T-helper 22 cell (primary cell): ENCODE measurements at regions not wholly inside any gene's neighbourhood (a gene's known extent, or its start where the extent isn't known, plus 50 kb on each side); places are given as distances from the start of the nearest gene placed in this dataset.
"Not testable (repeated sequence)": the region's sequence is repeated elsewhere in the genome, so short reads cannot be mapped to it uniquely, and the experiment has no call there.

Experiments used
- DNase-seq: peaks from one replicate; pipeline ENCODE4 v3.0.0-alpha.2; 2020; ENCODE audit warnings: low read depth

DNA sequence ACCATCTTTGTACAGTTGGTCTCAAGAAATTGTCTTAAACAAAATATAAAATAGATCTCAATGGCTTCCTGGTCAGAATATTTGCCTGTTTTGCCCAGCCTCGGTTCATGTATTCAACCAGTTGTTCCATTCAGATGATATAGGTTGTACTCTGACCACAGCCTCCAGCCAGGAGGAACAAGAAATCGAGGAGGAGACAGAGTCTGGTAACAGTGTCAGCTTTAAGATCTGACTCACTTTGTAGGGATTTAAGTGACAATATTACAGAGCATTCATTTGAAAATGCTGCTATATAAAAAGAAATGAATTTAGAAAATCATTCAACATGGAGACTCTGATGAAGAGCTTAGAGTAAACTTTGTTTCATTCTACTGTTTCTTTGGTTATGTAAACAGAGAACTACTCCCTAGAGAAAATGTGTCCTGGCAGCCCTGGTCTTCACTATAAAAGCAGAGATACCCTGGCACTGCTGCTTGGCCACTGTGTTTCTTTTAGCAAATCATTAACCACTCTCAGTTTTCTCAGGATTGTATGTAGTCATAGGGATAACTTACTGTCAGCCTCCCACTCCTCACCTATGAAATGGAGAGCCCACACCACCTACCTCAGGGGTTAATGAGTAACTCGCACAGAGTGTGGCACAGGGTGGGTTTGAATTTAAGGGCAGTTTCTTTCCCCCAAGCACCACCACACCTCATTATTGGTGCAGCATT lies 53.5 kb downstream of the PAGE2 start:
- DNase-seq, result no peak

DNA sequence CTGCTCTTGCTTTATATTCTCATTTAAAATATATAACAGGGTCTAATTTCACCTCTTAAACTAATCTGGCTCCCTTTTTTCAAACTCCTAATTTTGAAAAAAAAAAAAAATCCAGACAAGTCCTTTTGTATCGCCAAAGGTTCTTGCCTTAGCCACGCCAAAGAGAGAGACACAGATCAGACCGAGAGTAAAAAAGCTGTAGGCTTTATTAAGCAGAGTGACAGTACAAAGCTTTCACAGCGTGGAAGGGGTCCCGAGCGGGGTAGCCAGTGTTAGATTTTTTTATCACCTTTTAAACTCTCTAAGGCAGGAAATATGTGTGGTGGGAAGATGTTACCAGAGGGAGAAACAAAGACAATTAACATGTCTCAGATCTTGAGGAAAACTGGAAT lies 54.1 kb downstream of the PAGE2 start:
- DNase-seq, result no peak

DNA sequence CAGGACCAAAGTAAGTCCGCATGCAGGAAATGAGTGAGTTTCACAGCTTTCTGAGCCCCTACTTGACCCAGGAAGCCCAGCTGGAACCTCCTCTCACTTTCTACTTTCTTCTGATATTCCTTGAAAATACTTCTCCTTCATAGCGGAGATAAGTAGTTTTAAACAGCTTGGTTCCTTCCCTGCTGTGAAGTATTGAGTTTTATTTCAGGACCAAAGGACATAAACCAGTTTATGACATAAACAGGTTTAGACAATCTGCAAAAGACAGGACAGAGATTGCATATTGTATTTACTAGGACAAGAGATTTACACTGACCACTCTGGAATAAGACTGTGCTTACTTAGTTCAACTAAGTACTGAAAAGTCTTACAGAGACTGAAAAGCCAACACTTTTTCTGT lies 54.8 kb downstream of the PAGE2 start:
- no peak for DNase-seq

DNA sequence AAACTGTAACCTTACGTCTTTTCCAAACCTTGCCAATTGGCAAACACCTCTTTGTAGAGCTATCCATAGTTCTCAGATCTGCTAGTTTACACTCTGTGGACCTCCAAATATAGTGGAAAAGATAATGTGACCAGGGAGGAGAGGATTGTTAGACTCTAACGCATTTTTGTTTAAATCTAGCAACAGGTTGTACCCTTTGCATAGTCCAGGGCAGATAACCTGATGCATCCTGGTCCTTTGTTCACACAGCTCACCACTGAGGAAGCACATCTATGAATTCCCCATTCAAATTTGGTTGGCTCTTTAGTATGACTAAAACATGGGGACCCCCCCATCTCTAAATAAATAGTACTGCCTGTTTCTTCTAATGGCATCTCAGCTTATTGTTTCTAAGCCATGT lies 55.9 kb downstream of the PAGE2 start:
- DNase-seq, result no peak

GRCh38 chrX:55149242-55149641 lies 60.4 kb downstream of the PAGE2 start:
- no peak for DNase-seq

GRCh38 chrX:55151199-55151598 lies 62.4 kb downstream of the PAGE2 start:
- no peak for DNase-seq

DNA sequence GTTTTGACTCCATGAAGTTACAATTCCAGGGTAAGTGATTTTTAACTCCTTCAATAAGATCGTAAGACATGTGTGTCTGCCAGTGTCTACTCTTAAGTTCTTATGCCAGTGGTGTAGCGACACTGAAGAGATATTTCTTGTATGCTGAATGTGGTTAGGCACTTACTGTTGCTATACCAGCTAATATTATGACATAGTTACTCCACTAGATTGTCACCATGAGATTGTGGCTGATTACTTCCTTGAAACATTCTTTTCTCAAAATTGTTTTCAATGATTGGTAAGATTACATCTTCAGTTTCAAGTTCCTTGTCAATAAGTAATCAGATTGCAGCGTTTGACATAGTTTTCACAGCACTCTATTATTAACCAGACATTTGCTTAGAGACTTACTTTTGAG lies 60.6 kb upstream of the PAGE5 start:
- no peak for DNase-seq

DNA sequence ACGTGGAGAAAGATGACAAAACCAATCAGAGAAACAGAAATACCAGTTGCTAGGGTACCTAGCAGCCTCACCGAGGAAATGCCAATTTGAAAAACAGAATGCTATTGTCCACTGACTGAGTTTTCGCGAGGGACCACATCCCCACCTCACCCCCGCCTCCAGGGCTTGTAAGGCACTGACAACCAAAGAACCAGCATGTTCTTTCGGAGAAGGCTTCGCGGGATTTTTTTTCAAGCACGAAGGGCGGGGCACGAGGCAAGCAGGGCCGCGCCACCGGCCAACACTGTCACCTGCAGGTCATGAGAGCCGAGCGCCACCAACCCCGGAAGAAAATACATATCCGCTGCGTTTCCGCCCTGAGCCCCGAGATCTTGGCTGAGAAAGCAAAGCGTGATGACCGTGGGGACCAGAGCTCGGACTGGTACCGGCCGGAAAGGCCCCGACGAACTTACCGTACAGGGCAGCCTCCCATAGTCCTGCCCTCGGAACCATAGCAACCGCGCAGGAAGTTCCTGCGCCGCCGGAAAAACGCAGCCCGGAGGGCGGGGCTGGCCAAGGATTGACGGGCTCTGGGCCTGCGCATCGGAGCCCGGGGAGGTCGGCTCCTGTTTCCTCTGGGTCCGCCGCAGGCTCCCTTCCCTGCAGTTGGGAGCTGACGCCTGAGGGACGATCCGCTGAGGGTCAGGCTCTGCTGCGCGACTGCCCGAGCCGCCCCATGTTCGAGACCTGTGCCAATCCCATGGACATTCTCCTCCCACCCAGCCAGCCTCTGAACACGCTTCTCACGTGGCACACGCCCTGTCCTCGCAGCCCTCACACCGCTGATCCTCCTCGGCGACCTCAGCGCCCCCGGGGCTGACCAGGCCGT lies 59.2 kb upstream of the PAGE5 start:
- DNase-seq, result peak; percentile 81

DNA sequence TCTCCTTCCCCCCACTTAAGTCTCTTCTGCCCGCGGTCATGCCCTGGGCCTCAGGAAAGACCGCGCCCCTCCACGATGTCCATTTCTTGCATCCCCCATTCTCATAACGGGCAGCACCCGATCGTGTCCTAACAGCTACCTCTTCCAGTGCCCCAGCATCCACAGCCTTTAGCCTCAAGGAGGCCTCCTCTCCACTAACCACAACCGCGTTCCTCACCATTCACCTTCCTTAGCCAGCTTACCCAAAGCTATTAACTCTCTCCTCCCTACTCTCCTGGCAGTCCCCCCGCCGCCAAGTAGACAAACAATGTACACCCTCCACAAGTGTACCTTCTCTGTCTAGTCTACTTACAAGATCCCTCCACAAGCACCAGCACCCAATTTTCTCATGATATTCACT lies 58.6 kb upstream of the PAGE5 start:
- no peak for DNase-seq

- no peak for DNase-seq
Measured at GRCh38 chrX:55163171-55163570, 57.0 kb upstream of the PAGE5 start.

GRCh38 chrX:55165026-55165425 lies 55.1 kb upstream of the PAGE5 start:
- DNase-seq, result not testable (repeated sequence)

DNA sequence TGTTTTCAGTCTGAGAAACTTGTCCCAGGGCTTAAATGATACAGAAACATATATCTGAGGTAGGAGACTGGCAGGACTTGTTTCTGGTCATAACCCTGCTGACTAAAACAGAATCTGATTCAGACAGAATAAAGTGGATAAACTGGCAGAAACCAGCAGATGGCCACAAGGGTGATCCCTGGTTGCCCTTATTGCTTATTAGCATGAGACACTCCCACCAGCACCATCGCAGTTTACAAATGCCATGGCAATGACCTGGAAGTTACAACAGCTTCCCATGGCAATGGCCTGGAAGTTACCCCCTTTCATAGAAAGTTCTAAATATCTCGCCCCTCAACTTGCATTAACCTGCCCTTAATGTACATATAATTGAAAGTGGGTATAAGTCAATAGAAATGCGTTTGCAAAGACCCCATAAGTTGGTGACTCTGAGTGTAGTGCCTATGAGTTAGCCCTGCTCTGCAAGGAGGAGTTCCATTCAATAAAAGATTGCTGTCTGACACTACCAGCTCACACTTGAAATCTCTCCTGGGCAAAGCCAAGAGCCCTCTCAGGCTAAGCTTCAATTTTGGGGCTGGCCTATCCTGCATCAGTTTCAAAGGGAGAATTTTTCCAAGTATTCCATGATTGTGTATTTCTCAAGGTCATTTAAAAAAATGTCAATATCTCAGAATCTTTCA lies 52.9 kb upstream of the PAGE5 start:
- no peak for DNase-seq

DNA sequence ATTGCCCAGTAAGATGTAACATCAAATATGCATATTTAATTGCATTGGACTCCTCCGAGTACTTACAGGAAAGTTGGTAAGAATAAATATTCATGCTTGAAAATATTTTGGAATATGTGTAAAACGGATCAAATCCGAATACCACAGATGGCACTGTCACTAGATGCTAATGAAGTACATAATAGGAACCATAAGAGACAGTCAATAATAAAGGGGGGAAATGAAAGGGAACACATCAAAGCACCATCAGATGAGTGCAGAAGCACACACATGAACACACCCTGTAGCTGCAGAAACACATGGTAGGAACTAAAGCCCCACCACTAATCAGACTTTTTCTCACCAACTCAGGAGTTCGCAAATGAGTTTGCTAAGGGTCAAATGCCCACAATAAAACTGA lies 52.2 kb upstream of the PAGE5 start:
- no peak for DNase-seq

GRCh38 chrX:55169782-55170181 lies 50.4 kb upstream of the PAGE5 start:
- DNase-seq, result no peak
